HepG2 (cell line): ENCODE measurements at regions not wholly inside any gene's neighbourhood (a gene's known extent, or its start where the extent isn't known, plus 50 kb on each side); places are given as distances from the start of the nearest gene placed in this dataset.

Experiments used
- ATAC-seq: fragments of 200-7000 bp; cut with Tn5 transposase; 3 replicates; pipeline ENCODE4 v1.9.1; 2020; ENCODE audit warnings: mild to moderate bottlenecking, moderate library complexity
- BruUV-seq: library from RNA; stranded (reverse); fragments of 400-500 nt; replicated peaks from 2 replicates; lab custom pipeline; 2021; lab: Mats Ljungman, UMichigan
- CTCF ChIA-PET: fragments of 300-600 bp; formaldehyde crosslinking; extraction: SDS; loops from one replicate; lab custom pipeline; 2021; ENCODE audit warnings: low total read pairs, inconsistent platforms, low intra/inter-chr PET ratio; lab: Yijun Ruan, JAX
- POLR2A ChIA-PET: fragments of 350-600 bp; sonication (Branson Sonifier 250); formaldehyde crosslinking; loops from one replicate; lab custom pipeline; 2020; ENCODE audit warnings: antibody characterized with exemption, inconsistent platforms; lab: Yijun Ruan, JAX
- DNase-seq: peaks from one replicate; pipeline ENCODE4 v3.0.0-alpha.2; 2015; ENCODE audit warnings: low spot score
- FAIRE-seq: peaks from 3 replicates; lab custom pipeline; 2011; peaks lifted over from hg19 to GRCh38; lab: Jason Lieb, UNC
- H2AFZ ChIP-seq: one replicate; pipeline ENCODE4 v1.6.1; 2011; ENCODE audit warnings: low read length, inconsistent platforms
- H3K27ac ChIP-seq: fragments of 300-600 bp; 3 replicates; pipeline ENCODE4 v1.8.0; 2011; ENCODE audit warnings: mixed run types, mild to moderate bottlenecking, mixed read lengths, low read length, inconsistent platforms; ENCODE audit not compliant: insufficient read depth; ENCODE audit errors: extremely low read length
- H3K27me3 ChIP-seq, 2 experiments: fragments of 200-600 bp in 1 of 2; 2 replicates in 1 of 2; 3 replicates in 1 of 2; pipeline versions ENCODE4 v1.6.0 to v1.8.0; 2011; ENCODE audit warnings: low read length in 2 of 2, mild to moderate bottlenecking in 2 of 2, moderate library complexity in 2 of 2, inconsistent platforms in 1 of 2; ENCODE audit not compliant: insufficient read depth in 2 of 2, control insufficient read depth in 1 of 2
- H3K36me3 ChIP-seq, 2 experiments: fragments of 200-600 bp in 1 of 2; replicated peaks in 1 of 2; 2 replicates in 1 of 2; 3 replicates in 1 of 2; pipeline versions ENCODE4 v1.5.1 to v1.8.0; 2011; ENCODE audit warnings: low read length in 2 of 2, inconsistent platforms in 1 of 2; ENCODE audit not compliant: insufficient read depth in 2 of 2, control insufficient read depth in 1 of 2
- H3K4me1 ChIP-seq: 2 replicates; pipeline ENCODE4 v1.5.1; 2012; ENCODE audit warnings: low read length, inconsistent platforms; ENCODE audit not compliant: insufficient read depth
- H3K4me2 ChIP-seq: 2 replicates; pipeline ENCODE4 v1.6.0; 2011; ENCODE audit warnings: low read depth, low read length, inconsistent platforms
- H3K4me3 ChIP-seq, 3 experiments: fragments of 200-600 bp in 1 of 3; sonication (generic), shearing (Covaris generic) in 1 of 3; replicated peaks in 1 of 3; 2 replicates each; pipeline ENCODE4 v1.5.1; 2011 to 2016; ENCODE audit warnings: low read length in 3 of 3, inconsistent platforms in 2 of 3, low read depth in 2 of 3, mild to moderate bottlenecking in 2 of 3, control low read depth in 1 of 3, mixed read lengths in 1 of 3; ENCODE audit not compliant: insufficient read depth in 1 of 3
- H3K79me2 ChIP-seq: one replicate; pipeline ENCODE4 v1.6.1; 2011; ENCODE audit warnings: low read length, inconsistent platforms; ENCODE audit not compliant: insufficient read depth
- H3K9ac ChIP-seq: 2 replicates; pipeline ENCODE4 v1.6.0; 2011; ENCODE audit warnings: mild to moderate bottlenecking, low read depth, low read length, inconsistent platforms; ENCODE audit not compliant: insufficient read depth
- H3K9me3 ChIP-seq: 2 replicates; pipeline ENCODE4 v1.5.1; 2012; ENCODE audit warnings: mild to moderate bottlenecking, low read length
- H4K20me1 ChIP-seq: 2 replicates; pipeline ENCODE4 v1.6.0; 2011; ENCODE audit warnings: inconsistent platforms, mild to moderate bottlenecking, low read length, moderate library complexity; ENCODE audit not compliant: insufficient read depth
- FOSL2 ChIP-seq: sonication (generic); formaldehyde crosslinking; IDR thresholded peaks from 2 replicates; pipeline ENCODE4 v1.4.0; 2020; ENCODE audit warnings: missing genetic modification reagents
- HBP1 ChIP-seq: IDR thresholded peaks from 2 replicates; pipeline ENCODE4 v1.6.1; 2016; ENCODE audit warnings: low read depth, control low read depth
- HMG20A ChIP-seq: IDR thresholded peaks from 2 replicates; pipeline ENCODE4 v1.6.1; 2016; ENCODE audit warnings: borderline replicate concordance
- POLR2G ChIP-seq: fragments of 200-400 bp; formaldehyde crosslinking; IDR thresholded peaks from 2 replicates; pipeline ENCODE4 v1.6.1; 2018; ENCODE audit warnings: mild to moderate bottlenecking, low read depth, low read length, moderate library complexity
- SP4 ChIP-seq: sonication (generic); formaldehyde crosslinking; IDR thresholded peaks from 2 replicates; pipeline ENCODE4 v1.8.1; 2023; ENCODE audit warnings: mild to moderate bottlenecking, missing genetic modification reagents
- SPEN ChIP-seq: sonication (generic); formaldehyde crosslinking; IDR thresholded peaks from 2 replicates; pipeline ENCODE4 v1.5.1; 2020; ENCODE audit warnings: low read depth, mild to moderate bottlenecking, missing genetic modification reagents
- TCF7 ChIP-seq: sonication (generic); IDR thresholded peaks from 2 replicates; pipeline ENCODE4 v1.6.1; 2016; ENCODE audit warnings: antibody characterized with exemption, low read depth
- ZNF337 ChIP-seq: sonication (generic); formaldehyde crosslinking; IDR thresholded peaks from 2 replicates; pipeline ENCODE4 v1.5.1; 2020; ENCODE audit warnings: missing genetic modification reagents, low read depth, mild to moderate bottlenecking, borderline replicate concordance
- ZNF580 ChIP-seq: IDR thresholded peaks from 2 replicates; pipeline ENCODE4 v1.6.1; 2016; ENCODE audit warnings: low read depth, borderline replicate concordance
- WGBS: methylation state at CpG from one replicate; pipeline ENCODE4 v1.1.6; 2017; ENCODE audit warnings: low lambda C conversion rate; 5-methylcytosine and 5-hydroxymethylcytosine counted together
- in situ Hi-C: cut with HindIII; loops from 2 replicates; pipeline ENCODE4 v1.10.0; 2017; ENCODE audit warnings: low pct_unique_long_range_greater_than_20kb; ENCODE audit not compliant: extremely low pct_ligation_motif_present
- intact Hi-C: fragments of 100-400 bp; cut with micrococcal nuclease; formaldehyde crosslinking; loops from one replicate; pipeline ENCODE4 v1.10.0; 2022; ENCODE audit not compliant: unreplicated experiment
- TF ChIP-seq, protein P1 (sequence below): sonication (generic); formaldehyde crosslinking; IDR thresholded peaks from 2 replicates; pipeline ENCODE4 v1.5.0; 2020; ENCODE audit warnings: mild to moderate bottlenecking, missing genetic modification reagents

DNA sequence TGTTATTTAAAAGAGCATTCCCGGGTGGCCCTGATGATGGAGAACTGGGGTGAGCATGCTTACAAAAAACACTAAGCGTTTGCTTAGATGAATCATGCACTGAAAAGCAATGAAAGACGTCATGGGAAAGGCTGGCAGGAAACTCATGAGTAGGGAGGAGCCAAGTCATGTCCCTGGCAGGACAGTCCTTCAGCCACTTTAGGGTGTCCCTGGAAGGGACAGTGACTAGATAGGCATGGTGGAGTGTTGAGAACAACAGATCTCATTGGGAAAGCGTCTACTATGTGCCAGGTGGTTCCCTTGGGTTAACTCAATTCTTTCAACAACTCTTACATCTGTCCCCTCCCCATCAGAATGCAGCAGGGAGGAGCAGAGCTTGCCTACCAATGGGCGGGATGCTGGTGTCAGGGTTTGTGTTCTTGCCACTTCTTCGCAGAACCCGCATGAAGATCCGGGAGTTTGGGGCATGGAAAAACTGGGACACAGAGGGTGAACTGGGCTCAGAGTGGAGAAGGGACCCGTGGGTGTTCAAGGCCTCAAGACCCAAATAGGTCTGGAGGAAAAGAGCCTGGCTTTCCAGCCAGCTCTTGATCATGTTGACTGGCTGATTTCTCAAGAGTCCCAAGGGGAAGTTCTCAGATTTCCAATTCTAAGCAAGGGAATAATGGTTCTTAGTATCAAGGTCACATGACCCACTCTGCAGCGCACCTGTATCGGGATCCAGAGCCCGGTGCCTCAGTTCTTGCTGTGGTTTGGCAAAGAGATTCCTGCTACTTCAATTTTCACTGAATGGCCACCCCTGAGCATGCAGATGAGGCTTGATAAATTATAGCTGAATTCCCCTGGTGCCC is 653.9 kb upstream of the TBX3 start:
- no peak overlapping the region for H2AFZ ChIP-seq
- in situ Hi-C loops, result no loop called here
- peak; percentile 34 for DNase-seq
- no peak overlapping the region for H3K27ac ChIP-seq
- POLR2A ChIA-PET, result no interaction called here
- no peak for FAIRE-seq
- TF ChIP-seq POLR2G (no peak), FOSL2 (peak; percentile 64)
- TF ChIP-seq, all 625 proteins: peak for 1
- Histone ChIP-seq H3K4me1 (no peaks in the 10 kb centered on the region), H3K79me2 (no peaks in the 10 kb centered on the region), H3K9me3 (no peaks in the 10 kb centered on the region), H3K4me3 (no peak overlapping the region), H3K9ac (no peak overlapping the region), H3K27me3 (peaks cover 0 to 9% of the 10 kb centered on the region in 2 experiments; a peak in 1 of 5 replicates), H3K4me2 (no peak overlapping the region), H3K36me3 (no peaks in the 10 kb centered on the region), H4K20me1 (no peaks in the 10 kb centered on the region)
- WGBS, result 26% methylated on average over 9 of the region's 12 CpGs
- no peak for ATAC-seq
- BruUV-seq, result no TSS peak
- intact Hi-C loops, result no loop called here
- CTCF ChIA-PET, result no interaction called here

DNA sequence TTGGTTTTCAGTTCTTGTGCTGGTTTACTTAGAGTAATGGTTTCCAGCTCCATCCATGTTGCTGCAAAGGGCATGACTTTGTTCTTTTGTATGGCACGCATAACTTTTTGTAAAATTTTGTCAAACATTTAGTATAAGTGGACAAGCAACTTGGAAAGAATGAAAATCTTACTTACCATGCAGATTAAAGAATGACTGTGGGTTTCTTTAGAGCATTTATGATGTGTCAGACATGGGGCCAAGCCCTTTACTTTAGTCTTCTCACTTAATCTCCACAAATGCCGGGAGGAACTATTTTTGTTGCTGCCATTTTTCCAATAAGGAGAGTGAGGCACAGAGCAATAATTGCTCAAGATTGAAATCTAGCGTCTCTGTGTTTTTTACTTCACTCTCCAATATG is 652.5 kb upstream of the TBX3 start:
- no peak for ATAC-seq
- Histone ChIP-seq H3K9ac (no peak overlapping the region), H3K4me3 (no peak overlapping the region), H3K79me2 (no peaks in the 10 kb centered on the region), H3K4me2 (no peak overlapping the region), H2AFZ (no peak overlapping the region), H4K20me1 (no peaks in the 10 kb centered on the region), H3K27me3 (peaks cover 0 to 9% of the 10 kb centered on the region in 2 experiments; a peak in 1 of 5 replicates), H3K27ac (no peak overlapping the region), H3K36me3 (no peaks in the 10 kb centered on the region), H3K4me1 (no peaks in the 10 kb centered on the region), H3K9me3 (no peaks in the 10 kb centered on the region)
- 50% methylated on average over 3 of the region's 3 CpGs for WGBS
- no peak for DNase-seq
- ChIA-PET POLR2A (no interaction called here), CTCF (no interaction called here)
- in situ Hi-C loops, result no loop called here
- intact Hi-C loops, result no loop called here
- BruUV-seq, result no TSS peak
- FAIRE-seq, result no peak
- no peak for TF ChIP-seq HMG20A
- no peak for TF ChIP-seq SP4 (CRISPR knock-in tag)
- TF ChIP-seq TCF7, result no peak
- TF ChIP-seq ZNF580 (CRISPR knock-in tag), result no peak
- TF ChIP-seq SPEN (CRISPR knock-in tag), result no peak
- TF ChIP-seq ZNF337, result no peak
- TF ChIP-seq, protein P1, sequence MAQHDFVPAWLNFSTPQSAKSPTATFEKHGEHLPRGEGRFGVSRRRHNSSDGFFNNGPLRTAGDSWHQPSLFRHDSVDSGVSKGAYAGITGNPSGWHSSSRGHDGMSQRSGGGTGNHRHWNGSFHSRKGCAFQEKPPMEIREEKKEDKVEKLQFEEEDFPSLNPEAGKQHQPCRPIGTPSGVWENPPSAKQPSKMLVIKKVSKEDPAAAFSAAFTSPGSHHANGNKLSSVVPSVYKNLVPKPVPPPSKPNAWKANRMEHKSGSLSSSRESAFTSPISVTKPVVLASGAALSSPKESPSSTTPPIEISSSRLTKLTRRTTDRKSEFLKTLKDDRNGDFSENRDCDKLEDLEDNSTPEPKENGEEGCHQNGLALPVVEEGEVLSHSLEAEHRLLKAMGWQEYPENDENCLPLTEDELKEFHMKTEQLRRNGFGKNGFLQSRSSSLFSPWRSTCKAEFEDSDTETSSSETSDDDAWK (CRISPR knock-in tag), result no peak
- TF ChIP-seq HBP1 (CRISPR knock-in tag), result no peak
